Thyroid gland (tissue), 4 donors: ENCODE measurements at regions not wholly inside any gene's neighbourhood (a gene's known extent, or its start where the extent isn't known, plus 50 kb on each side); places are given as distances from the start of the nearest gene placed in this dataset.

Experiments used
- POLR2A ChIP-seq, 2 donors: fragments of 450-650 bp; IDR thresholded peaks; one replicate each; pipeline ENCODE4 v1.6.1; 2017; ENCODE audit warnings: antibody characterized with exemption in 2 of 2, mild to moderate bottlenecking in 2 of 2, moderate library complexity in 1 of 2
- TF ChIP-seq, protein P1 (sequence below), 6 experiments: fragments of 200-600 bp in 3 of 6; fragments of 450-650 bp in 3 of 6; sonication (generic) in 3 of 6; IDR thresholded peaks; one replicate each; pipeline ENCODE4 v1.5.1; 2016 to 2019; ENCODE audit warnings: antibody characterized with exemption in 6 of 6, mild to moderate bottlenecking in 2 of 6, inconsistent platforms in 1 of 6, moderate library complexity in 1 of 6

DNA sequence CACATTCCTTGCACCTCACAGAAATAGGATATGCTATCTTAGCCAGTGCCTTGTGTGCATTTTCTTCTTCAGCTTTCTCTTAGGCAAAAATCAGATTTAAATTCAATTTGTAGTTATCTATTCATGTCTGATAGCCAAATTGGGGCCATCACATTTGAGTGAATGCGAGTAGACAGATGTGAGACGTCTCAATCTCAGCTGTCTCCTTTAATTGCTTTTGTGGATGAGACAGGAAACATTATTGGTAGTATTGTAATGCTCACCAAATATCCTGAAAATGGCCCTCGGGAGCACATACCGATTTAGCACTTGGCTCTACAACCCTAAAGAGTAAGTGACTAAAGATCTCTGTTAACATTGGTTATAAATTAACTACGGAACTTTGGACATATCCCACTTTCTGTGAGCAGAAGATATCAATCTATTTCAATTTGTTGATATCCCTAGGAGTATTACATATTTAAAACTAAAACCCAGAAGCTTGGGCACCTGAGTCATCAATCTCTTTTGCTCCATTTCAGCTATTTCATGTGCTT is 1012.5 kb upstream of the TMEM132C start:
- TF ChIP-seq, protein P1, sequence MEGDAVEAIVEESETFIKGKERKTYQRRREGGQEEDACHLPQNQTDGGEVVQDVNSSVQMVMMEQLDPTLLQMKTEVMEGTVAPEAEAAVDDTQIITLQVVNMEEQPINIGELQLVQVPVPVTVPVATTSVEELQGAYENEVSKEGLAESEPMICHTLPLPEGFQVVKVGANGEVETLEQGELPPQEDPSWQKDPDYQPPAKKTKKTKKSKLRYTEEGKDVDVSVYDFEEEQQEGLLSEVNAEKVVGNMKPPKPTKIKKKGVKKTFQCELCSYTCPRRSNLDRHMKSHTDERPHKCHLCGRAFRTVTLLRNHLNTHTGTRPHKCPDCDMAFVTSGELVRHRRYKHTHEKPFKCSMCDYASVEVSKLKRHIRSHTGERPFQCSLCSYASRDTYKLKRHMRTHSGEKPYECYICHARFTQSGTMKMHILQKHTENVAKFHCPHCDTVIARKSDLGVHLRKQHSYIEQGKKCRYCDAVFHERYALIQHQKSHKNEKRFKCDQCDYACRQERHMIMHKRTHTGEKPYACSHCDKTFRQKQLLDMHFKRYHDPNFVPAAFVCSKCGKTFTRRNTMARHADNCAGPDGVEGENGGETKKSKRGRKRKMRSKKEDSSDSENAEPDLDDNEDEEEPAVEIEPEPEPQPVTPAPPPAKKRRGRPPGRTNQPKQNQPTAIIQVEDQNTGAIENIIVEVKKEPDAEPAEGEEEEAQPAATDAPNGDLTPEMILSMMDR (IDR thresholded peaks at IDR 0.05) = no peak
- TF ChIP-seq POLR2A (IDR thresholded peaks at IDR 0.05) = no peak
